H7 (cell line): ENCODE measurements at regions not wholly inside any gene's neighbourhood (a gene's known extent, or its start where the extent isn't known, plus 50 kb on each side); places are given as distances from the start of the nearest gene placed in this dataset.
"Not testable (repeated sequence)": the region's sequence is repeated elsewhere in the genome, so short reads cannot be mapped to it uniquely, and the experiment has no call there.

ENCODE experiments used
- DNase-seq: peaks from one replicate; pipeline ENCODE4 v3.0.0; 2012
- H3K27me3 ChIP-seq: 2 replicates; pipeline ENCODE4 v1.6.0; 2011; ENCODE audit warnings: mild to moderate bottlenecking, low read length; ENCODE audit not compliant: control insufficient read depth, insufficient read depth
- H3K36me3 ChIP-seq: replicated peaks from 2 replicates; pipeline ENCODE4 v1.5.1; 2011; ENCODE audit warnings: low read length; ENCODE audit not compliant: control insufficient read depth, insufficient read depth
- H3K4me3 ChIP-seq: 2 replicates; pipeline ENCODE4 v1.5.1; 2011; ENCODE audit warnings: low read depth, mild to moderate bottlenecking, control low read depth, low read length, moderate library complexity; ENCODE audit not compliant: insufficient read depth

GRCh38 chr2:161070693-161071479, 89.3 kb upstream of the TANK start:
- Histone ChIP-seq H3K36me3 (no peaks in the 10 kb centered on the region), H3K4me3 (no peak overlapping the region), H3K27me3 (no peaks in the 10 kb centered on the region)
- DNase-seq: no peak

- not testable (repeated sequence) for DNase-seq, H3K4me3 ChIP-seq, H3K27me3 ChIP-seq, H3K36me3 ChIP-seq
These were observed 87.8 kb upstream of the TANK start for GRCh38 chr2:161072436-161072835.

GRCh38 chr2:161075701-161076100, 84.5 kb upstream of the TANK start:
- no peaks in the 10 kb centered on the region for H3K36me3 ChIP-seq
- no peak for DNase-seq
- no peaks in the 10 kb centered on the region for H3K27me3 ChIP-seq
- no peak overlapping the region for H3K4me3 ChIP-seq

GRCh38 chr2:161076936-161077335, 83.3 kb upstream of the TANK start:
- Histone ChIP-seq H3K4me3 (no peak overlapping the region), H3K27me3 (no peaks in the 10 kb centered on the region), H3K36me3 (no peaks in the 10 kb centered on the region)
- no peak for DNase-seq

GRCh38 chr2:161077367-161078210, 82.6 kb upstream of the TANK start:
- Histone ChIP-seq H3K4me3 (no peak overlapping the region), H3K36me3 (no peaks in the 10 kb centered on the region), H3K27me3 (no peaks in the 10 kb centered on the region)
- no peak for DNase-seq

- Histone ChIP-seq H3K27me3 (no peaks in the 10 kb centered on the region), H3K36me3 (no peaks in the 10 kb centered on the region)
- DNase-seq: no peak
These were observed 82.1 kb upstream of the TANK start for GRCh38 chr2:161078211-161078539.

GRCh38 chr2:161085149-161085548, 75.1 kb upstream of the TANK start:
- Histone ChIP-seq H3K4me3 (no peak overlapping the region), H3K27me3 (no peaks in the 10 kb centered on the region), H3K36me3 (no peaks in the 10 kb centered on the region)
- DNase-seq: no peak

More at GRCh38 chr2:161078211-161078539, 82.1 kb upstream of the TANK start:
- no peak overlapping the region for H3K4me3 ChIP-seq

GRCh38 chr2:161088658-161089350, 71.4 kb upstream of the TANK start:
- no peak for DNase-seq
- Histone ChIP-seq H3K4me3 (no peak overlapping the region), H3K27me3 (no peaks in the 10 kb centered on the region), H3K36me3 (no peaks in the 10 kb centered on the region)

- Histone ChIP-seq H3K27me3 (no peaks in the 10 kb centered on the region), H3K4me3 (no peak overlapping the region), H3K36me3 (no peaks in the 10 kb centered on the region)
- DNase-seq: no peak
These were observed 69.8 kb upstream of the TANK start for GRCh38 chr2:161090411-161090810.

GRCh38 chr2:161095314-161095713, 64.9 kb upstream of the TANK start:
- no peak for DNase-seq
- H3K36me3 ChIP-seq: no peaks in the 10 kb centered on the region

GRCh38 chr2:161096336-161096735, 63.9 kb upstream of the TANK start:
- H3K4me3 ChIP-seq: no peak overlapping the region
- DNase-seq: no peak

More at GRCh38 chr2:161095314-161095713, 64.9 kb upstream of the TANK start:
- Histone ChIP-seq H3K27me3 (no peaks in the 10 kb centered on the region), H3K4me3 (no peak overlapping the region)

GRCh38 chr2:161097157-161097556, 63.1 kb upstream of the TANK start:
- H3K27me3 ChIP-seq: no peaks in the 10 kb centered on the region
- no peaks in the 10 kb centered on the region for H3K36me3 ChIP-seq
- no peak overlapping the region for H3K4me3 ChIP-seq
- no peak for DNase-seq

More at GRCh38 chr2:161096336-161096735, 63.9 kb upstream of the TANK start:
- no peaks in the 10 kb centered on the region for H3K27me3 ChIP-seq
- no peaks in the 10 kb centered on the region for H3K36me3 ChIP-seq

- no peaks in the 10 kb centered on the region for H3K27me3 ChIP-seq
- H3K4me3 ChIP-seq: no peak overlapping the region
- no peaks in the 10 kb centered on the region for H3K36me3 ChIP-seq
- no peak for DNase-seq
These were observed 59.9 kb upstream of the TANK start for GRCh38 chr2:161100211-161100895.

GRCh38 chr2:161101406-161101805, 58.8 kb upstream of the TANK start:
- no peak for DNase-seq
- H3K27me3 ChIP-seq: no peaks in the 10 kb centered on the region
- no peak overlapping the region for H3K4me3 ChIP-seq
- H3K36me3 ChIP-seq: no peaks in the 10 kb centered on the region
